ENCODE measurements at regions not wholly inside any gene's neighbourhood (a gene's known extent, or its start where the extent isn't known, plus 50 kb on each side); places are given as distances from the start of the nearest gene placed in this dataset.

DNA sequence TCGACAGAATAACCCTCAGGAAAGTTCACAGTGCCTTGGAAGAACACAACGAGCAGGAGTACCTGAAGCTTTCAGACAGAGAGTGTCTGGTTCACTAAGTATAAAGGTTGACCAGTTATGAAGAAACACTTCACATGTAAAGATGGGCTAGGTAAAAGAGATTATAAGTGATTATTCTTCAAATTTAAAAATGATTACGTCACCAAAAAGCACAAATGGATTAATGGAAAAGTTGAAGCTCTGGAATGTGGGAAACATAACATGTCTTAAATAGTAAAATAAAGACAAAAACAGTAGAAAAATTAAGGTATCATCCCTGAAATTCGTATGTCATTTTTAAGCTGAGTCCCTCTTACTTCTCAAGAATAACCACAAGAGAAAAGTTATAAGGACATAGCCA lies 643.9 kb upstream of the KLF12 start:
- TF ChIP-seq EZH2phosphoT487 (IDR thresholded peaks at IDR 0.05) (no peak), EZH2 (IDR thresholded peaks at IDR 0.05) (no peak)
- TF ChIP-seq, protein P1, sequence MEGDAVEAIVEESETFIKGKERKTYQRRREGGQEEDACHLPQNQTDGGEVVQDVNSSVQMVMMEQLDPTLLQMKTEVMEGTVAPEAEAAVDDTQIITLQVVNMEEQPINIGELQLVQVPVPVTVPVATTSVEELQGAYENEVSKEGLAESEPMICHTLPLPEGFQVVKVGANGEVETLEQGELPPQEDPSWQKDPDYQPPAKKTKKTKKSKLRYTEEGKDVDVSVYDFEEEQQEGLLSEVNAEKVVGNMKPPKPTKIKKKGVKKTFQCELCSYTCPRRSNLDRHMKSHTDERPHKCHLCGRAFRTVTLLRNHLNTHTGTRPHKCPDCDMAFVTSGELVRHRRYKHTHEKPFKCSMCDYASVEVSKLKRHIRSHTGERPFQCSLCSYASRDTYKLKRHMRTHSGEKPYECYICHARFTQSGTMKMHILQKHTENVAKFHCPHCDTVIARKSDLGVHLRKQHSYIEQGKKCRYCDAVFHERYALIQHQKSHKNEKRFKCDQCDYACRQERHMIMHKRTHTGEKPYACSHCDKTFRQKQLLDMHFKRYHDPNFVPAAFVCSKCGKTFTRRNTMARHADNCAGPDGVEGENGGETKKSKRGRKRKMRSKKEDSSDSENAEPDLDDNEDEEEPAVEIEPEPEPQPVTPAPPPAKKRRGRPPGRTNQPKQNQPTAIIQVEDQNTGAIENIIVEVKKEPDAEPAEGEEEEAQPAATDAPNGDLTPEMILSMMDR (IDR thresholded peaks at IDR 0.05): no peak

Measured in neural progenitor cell (in vitro differentiated cells).